Right lobe of liver (tissue), 6 donors: ENCODE measurements at regions not wholly inside any gene's neighbourhood (a gene's known extent, or its start where the extent isn't known, plus 50 kb on each side); places are given as distances from the start of the nearest gene placed in this dataset.

ENCODE experiments used
- ATAC-seq, 4 donors: fragments of 200-7000 bp; cut with Tn5 transposase; one replicate each; pipeline ENCODE4 v1.9.1; 2020; ENCODE audit warnings: mild to moderate bottlenecking in 4 of 4, moderate library complexity in 4 of 4
- DNase-seq, 3 donors: peaks; one replicate each; pipeline ENCODE4 v3.0.0-alpha.2; 2020
- H3K27ac ChIP-seq, 3 donors: fragments of 200-600 bp; one replicate each; pipeline ENCODE4 v1.8.0; 2022
- H3K27me3 ChIP-seq, 2 donors: fragments of 200-600 bp; one replicate each; pipeline ENCODE4 v1.8.0; 2022
- H3K36me3 ChIP-seq, 4 donors: fragments of 200-600 bp; sonication (generic) in 1 of 4; one replicate each; pipeline versions ENCODE4 v1.5.1 to v1.8.0; 2017 to 2022; ENCODE audit warnings: control low read depth in 1 of 4
- H3K4me1 ChIP-seq, 4 donors: fragments of 200-600 bp; sonication (generic) in 1 of 4; one replicate each; pipeline versions ENCODE4 v1.5.1 to v1.8.0; 2017 to 2022; ENCODE audit warnings: control low read depth in 1 of 4
- H3K4me3 ChIP-seq, 3 donors: fragments of 200-600 bp; one replicate each; pipeline ENCODE4 v1.8.0; 2022
- H3K9me3 ChIP-seq, 4 donors: fragments of 200-600 bp; sonication (generic) in 1 of 4; one replicate each; pipeline versions ENCODE4 v1.5.1 to v1.8.0; 2017 to 2022; ENCODE audit warnings: control low read depth in 1 of 4
- POLR2A ChIP-seq: fragments of 450-650 bp; IDR thresholded peaks from one replicate; pipeline ENCODE4 v1.6.1; 2017; ENCODE audit warnings: antibody characterized with exemption, mild to moderate bottlenecking
- WGBS: methylation state at CpG from one replicate; pipeline ENCODE4 v1.1.6; 2018; ENCODE audit warnings: low coverage, low lambda C conversion rate; ENCODE audit not compliant: insufficient coverage; ENCODE audit errors: missing lambda C conversion rate; 5-methylcytosine and 5-hydroxymethylcytosine counted together
- intact Hi-C, 2 donors: fragments of 100-400 bp; cut with DNase I; formaldehyde crosslinking; loops; one replicate each; pipeline versions ENCODE4 v1.11.2 to v1.14.1; 2022
- TF ChIP-seq, protein P1 (sequence below), 4 donors: fragments of 200-600 bp in 3 of 4; fragments of 450-650 bp in 1 of 4; IDR thresholded peaks; one replicate each; pipeline versions ENCODE4 v1.5.1 to v1.8.0; 2016 to 2022; ENCODE audit warnings: antibody characterized with exemption in 4 of 4, mild to moderate bottlenecking in 2 of 4
- donor health status: DM: no; HTN: yes; CAD: no.
- donor health status: DM: no; HTN: no; CAD: no.
- donor health status: DM: no; HTN: no; CAD: no.
- donor health status: DM: no; HTN: yes; CAD: no.
- donor health status: DM: no; HTN: yes; CAD: no.

DNA sequence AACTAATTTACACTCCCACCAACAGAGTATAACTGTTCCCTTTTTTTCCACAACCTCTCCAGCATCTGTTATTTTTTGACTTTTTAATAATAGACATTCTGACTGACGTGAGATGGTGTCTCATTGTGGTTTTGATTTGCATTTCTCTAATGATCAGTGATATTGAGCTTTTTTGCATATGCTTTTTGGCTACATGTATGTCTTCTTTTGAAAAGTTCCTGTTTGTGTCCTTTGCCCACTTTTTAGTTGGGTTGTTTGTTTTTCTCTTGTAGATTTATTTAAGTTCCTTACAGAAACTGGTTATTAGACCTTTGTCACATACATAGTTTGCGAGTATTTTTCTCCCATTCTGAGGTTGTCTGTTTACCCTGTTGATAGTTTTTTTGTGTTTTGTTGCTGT is 375.2 kb downstream of the MATN1 start:
- WGBS: 55% methylated on average over 2 of the region's 2 CpGs
- Histone ChIP-seq H3K27me3 (no peaks in the 10 kb centered on the region), H3K4me1 (no peaks in the 10 kb centered on the region), H3K9me3 (no peaks in the 10 kb centered on the region), H3K36me3 (no peaks in the 10 kb centered on the region), H3K27ac (no peak overlapping the region), H3K4me3 (no peak overlapping the region)
- intact Hi-C loops: no loop called here
- ATAC-seq: no peak
- no peak for DNase-seq
- TF ChIP-seq, protein P1, sequence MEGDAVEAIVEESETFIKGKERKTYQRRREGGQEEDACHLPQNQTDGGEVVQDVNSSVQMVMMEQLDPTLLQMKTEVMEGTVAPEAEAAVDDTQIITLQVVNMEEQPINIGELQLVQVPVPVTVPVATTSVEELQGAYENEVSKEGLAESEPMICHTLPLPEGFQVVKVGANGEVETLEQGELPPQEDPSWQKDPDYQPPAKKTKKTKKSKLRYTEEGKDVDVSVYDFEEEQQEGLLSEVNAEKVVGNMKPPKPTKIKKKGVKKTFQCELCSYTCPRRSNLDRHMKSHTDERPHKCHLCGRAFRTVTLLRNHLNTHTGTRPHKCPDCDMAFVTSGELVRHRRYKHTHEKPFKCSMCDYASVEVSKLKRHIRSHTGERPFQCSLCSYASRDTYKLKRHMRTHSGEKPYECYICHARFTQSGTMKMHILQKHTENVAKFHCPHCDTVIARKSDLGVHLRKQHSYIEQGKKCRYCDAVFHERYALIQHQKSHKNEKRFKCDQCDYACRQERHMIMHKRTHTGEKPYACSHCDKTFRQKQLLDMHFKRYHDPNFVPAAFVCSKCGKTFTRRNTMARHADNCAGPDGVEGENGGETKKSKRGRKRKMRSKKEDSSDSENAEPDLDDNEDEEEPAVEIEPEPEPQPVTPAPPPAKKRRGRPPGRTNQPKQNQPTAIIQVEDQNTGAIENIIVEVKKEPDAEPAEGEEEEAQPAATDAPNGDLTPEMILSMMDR (IDR thresholded peaks at IDR 0.05): no peak

- TF ChIP-seq, protein P1 (IDR thresholded peaks at IDR 0.05): no peak
- TF ChIP-seq POLR2A: no peak
- Histone ChIP-seq H3K36me3 (no peaks in the 10 kb centered on the region), H3K27ac (no peak overlapping the region), H3K4me3 (no peak overlapping the region), H3K4me1 (no peaks in the 10 kb centered on the region), H3K27me3 (no peaks in the 10 kb centered on the region), H3K9me3 (no peaks in the 10 kb centered on the region)
- DNase-seq: no peak
- WGBS: 39% methylated on average over 4 of the region's 4 CpGs
- intact Hi-C loops: no loop called here
- ATAC-seq: no peak
Observed at GRCh38 chr1:30345491-30346130, 377.8 kb downstream of the MATN1 start.

- TF ChIP-seq, protein P1 (IDR thresholded peaks at IDR 0.05): no peak
- TF ChIP-seq POLR2A: no peak
- H3K27me3 ChIP-seq: no peaks in the 10 kb centered on the region
- H3K4me3 ChIP-seq: no peak overlapping the region
- no peak overlapping the region for H3K27ac ChIP-seq
- no peaks in the 10 kb centered on the region for H3K9me3 ChIP-seq
- intact Hi-C loops: no loop called here
- ATAC-seq (no peak), DNase-seq (no peak)
- H3K36me3 ChIP-seq: no peaks in the 10 kb centered on the region
- H3K4me1 ChIP-seq: no peaks in the 10 kb centered on the region
- 16% methylated on average over 3 of the region's 3 CpGs for WGBS
Observed at GRCh38 chr1:30343562-30343961, 379.8 kb downstream of the MATN1 start.

GRCh38 chr1:30342535-30343141 is 380.7 kb downstream of the MATN1 start:
- TF ChIP-seq, protein P1 (IDR thresholded peaks at IDR 0.05): no peak
- no peak for TF ChIP-seq POLR2A
- Histone ChIP-seq H3K4me1 (no peaks in the 10 kb centered on the region), H3K27ac (no peak overlapping the region), H3K4me3 (no peak overlapping the region), H3K9me3 (no peaks in the 10 kb centered on the region), H3K27me3 (no peaks in the 10 kb centered on the region), H3K36me3 (no peaks in the 10 kb centered on the region)
- intact Hi-C loops: no loop called here
- WGBS: 26% methylated on average over 10 of the region's 33 CpGs
- DNase-seq (peak in 2 of 3 donors; percentile 33 to 42), ATAC-seq (peak in 1 of 4 donors; percentile 25)
